HG03565 (cell line): ENCODE measurements at regions not wholly inside any gene's neighbourhood (a gene's known extent, or its start where the extent isn't known, plus 50 kb on each side); places are given as distances from the start of the nearest gene placed in this dataset.

Source experiments
- ATAC-seq: cut with Tn5 transposase; IDR thresholded peaks from one replicate; pipeline ENCODE4 v1.9.1; 2021; ENCODE audit warnings: mild to moderate bottlenecking, moderate library complexity; ENCODE audit not compliant: unreplicated experiment

DNA sequence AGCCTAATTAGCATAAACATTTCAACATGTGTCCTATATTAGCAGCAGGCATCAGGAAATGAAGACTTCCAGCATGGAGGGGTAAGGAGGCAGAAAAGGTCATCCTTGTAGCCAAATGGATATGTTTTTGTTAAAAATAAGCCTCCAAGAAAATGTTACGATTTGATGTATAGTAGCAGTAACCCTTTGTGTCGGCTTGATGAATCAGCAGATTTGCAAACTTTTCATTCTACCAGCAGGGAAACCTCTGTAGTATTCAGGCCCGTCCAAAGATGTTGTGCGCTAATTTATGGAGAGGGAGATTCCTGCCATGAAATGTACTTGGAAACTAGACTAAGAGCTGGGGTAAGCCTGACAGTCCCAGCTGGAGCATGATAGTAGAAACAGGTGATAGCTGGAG lies 780.8 kb upstream of the KLHL29 start:
- ATAC-seq = no peak

DNA sequence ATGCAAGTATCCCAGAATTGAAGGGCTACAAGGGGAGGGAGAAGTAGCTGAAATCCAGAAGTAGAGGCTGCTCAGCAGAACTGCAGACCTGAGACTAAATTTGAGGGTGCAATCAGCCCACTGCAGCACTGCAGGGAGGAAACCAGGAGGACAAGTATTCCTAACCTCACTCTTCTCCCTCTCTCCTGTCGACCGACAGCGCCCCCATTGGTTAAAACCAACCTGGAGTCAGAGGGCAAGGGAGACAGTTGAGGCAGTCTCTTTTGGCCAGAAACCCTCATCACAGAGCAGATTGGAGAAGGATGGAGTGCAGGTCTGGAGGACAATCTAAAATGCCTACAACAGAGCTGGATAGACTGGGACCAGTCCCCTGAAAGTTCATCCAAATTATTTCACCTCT lies 768.9 kb upstream of the KLHL29 start:
- ATAC-seq = no peak

DNA sequence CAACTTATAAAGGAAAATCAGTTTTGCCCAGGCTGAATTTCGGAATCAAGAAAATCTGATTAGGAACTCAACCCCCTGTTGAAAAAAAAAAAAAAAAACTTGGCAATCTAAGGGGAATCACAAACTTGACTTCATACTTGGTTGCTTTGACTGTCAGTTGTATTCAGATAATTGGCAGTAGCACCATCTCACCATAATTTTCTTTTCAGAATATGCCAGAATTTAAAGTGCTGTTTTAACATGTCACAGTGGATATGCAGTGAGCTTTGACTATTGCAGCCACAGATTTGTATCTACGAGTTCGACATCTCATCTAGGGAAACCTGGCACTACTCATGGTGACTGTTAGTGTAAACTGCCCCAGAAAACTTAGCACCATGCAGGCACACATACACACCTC lies 761.4 kb upstream of the KLHL29 start:
- no peak for ATAC-seq

DNA sequence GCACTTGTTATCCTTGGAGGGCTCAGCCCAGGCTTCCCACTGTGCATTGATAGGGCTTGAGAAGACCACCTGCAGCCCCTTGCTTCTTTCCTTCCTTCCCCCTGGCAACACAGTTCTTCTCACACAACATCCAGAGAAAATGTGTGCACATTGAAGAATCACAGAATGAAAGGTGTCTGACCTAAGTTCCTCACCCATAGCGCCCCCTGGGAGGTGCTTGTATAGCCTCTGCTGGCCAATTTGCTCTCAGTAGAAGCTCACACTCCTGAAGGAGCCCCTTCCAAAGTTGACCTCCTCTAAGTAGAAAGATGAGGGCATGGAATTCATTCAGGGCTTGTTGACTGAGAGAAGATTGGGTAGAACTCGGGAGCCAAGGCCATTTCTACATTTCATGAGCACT lies 758.4 kb upstream of the KLHL29 start:
- no peak for ATAC-seq

DNA sequence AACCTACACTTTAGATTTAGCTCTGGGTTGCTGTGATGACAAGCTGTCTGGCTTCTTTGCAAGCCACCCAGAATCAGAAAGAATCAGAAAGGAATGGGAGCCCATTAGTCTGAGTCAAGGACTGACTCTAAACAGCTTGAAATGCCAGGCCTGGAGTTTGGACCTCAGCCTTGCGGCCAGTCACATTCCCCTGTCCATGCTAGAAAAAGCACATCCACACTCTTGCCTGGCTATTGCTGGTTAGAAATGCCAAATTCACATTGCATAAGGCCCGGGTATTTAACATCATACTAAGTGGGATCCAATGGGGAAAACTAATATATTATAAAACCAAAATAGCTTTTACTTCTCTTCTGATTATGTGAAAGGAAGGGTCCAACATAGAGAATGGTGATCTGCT lies 756.8 kb upstream of the KLHL29 start:
- no peak for ATAC-seq

DNA sequence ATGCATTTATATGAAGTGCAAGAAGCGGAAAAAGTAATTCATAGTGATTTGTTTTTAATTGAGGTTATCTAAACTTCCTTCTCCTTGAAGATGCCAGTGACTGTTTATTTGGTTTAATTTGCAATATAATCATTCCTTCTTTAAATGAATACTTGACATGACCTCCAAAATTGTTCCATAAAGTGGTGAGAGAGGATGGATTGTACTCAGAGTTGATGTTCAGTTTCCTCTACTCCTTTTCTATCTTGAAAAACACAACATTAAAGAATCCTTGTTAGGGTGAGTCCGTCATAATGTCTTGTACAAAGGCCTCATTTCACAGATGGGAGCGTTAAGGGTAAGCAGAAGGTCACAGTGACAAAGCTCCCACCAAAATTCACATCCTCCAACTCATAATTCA lies 756.1 kb upstream of the KLHL29 start:
- no peak for ATAC-seq

DNA sequence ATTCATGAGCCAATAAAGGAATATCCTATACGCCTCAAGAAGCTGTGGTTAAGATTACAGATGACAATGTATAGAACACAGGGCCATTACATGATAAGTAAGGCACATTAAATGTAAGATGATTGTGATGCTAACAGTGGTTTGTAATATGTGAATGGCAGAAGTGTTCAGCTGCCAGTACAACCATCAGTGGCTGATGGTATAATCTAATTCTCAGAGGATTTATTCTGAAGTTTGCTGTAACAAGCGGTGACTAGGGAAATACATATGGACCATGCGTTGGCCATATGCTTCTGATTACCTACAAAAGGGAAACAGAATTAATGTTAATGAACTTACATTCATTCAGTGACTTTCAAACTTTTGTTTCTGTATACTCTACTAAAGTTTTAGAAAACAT lies 750.8 kb upstream of the KLHL29 start:
- ATAC-seq = no peak

DNA sequence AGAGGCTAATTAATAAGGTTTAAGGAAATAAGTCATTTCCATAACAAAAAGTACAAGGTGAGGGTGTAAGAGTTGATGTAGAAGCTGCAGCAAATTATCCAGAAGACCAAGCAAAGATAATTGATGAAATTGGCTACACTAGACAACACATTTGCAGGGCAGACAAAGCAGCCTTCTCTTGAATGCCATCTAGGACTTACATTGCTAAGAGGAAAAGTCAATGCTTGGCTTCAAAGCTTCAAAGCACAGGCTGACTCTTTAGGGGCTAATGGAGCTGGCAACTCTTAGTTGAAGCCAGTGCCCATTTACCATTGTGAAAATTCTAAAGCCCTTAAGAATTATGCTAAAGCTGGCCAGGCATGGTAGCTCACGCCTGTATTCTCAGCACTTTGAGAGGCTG lies 728.6 kb upstream of the KLHL29 start:
- ATAC-seq = no peak

DNA sequence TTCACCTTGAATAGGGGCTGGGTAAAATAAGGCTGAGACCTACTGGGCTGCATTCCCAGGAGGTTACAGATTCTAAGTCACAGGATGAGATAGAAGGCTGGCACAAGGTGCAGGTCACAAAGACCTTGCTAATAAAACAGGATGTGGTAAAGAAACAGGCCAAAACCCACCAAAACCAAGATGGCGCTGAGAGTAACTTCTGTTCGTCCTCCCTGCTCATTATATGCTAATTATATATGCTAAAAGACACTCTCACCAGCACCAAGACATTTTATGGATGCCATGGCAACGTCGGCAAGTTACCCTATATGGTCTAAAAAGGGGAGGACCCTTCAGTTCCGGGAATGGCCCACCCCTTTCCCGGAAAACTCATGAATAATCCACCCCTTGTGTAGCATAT lies 711.5 kb upstream of the KLHL29 start:
- no peak for ATAC-seq

DNA sequence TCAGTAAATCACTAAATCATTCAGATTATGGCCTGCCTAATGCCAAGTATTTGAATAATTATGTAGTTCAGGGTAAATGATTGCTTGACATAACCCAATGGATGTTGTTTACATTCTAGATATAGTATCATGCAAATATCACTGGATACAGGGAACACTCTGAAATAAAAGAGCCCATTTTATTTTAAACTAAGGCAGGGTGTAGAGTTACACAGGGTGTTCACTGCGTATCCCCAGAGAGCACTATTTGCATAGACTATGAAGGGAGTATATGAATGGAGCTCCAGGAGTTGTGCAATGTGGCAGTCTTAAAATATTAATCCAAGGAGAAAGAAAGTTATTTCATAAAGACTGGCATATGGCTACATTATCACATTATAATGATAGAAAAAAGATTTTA lies 701.1 kb upstream of the KLHL29 start:
- ATAC-seq = no peak

DNA sequence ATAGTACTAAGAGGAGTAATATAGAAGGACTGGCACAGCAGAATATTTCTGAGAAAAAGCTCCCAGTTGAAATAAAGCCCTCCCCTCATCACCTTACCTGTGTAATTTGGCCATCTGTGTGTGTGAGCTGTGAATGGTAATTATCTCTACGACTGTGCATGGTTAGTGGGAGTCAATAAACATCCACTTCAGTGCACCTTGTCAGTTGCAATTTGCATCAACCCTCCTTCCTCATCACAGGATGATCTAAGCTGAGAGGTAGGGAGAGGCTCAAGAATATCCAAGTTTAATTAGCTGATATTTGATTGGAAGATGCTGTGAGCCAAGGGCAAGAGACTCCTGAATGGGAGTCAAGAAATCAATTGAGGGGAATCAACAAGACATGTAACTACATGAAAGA lies 694.9 kb upstream of the KLHL29 start:
- ATAC-seq = no peak

DNA sequence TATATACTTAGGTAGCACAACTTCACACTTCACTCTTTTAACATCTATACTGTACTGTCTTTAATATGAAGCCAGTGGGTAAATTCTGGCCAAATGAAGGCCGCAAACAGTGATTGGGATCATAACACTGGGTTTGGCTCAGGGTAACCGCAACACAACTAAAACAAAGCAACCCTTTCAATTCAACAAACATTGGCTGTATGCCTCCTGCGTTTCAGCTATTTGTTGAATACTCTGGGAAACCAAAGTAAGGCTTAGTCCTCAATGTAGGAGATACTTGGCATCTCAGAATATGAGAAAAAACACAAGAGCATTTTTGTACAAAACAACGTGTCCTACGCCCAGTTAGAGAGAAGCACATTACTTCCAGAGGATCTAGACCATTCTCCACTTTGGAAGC lies 693.3 kb upstream of the KLHL29 start:
- no peak for ATAC-seq

DNA sequence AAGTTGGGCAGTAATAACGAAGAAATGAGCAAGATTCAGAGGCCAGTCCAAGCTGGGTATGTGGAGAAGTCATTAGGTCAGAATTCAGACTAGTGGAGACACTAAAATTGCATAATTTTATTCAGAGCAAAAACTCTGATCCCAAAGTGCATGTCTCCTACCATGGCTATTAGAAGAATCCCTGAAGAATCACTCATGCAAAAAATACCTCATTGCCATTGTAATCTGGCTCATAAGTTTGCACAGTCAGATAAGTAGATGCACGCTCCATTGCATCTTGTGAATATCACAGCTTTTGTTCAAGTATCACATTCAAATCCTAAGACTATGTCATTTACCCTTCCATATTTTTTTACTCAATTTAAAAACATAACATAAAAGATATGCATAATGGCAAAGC lies 692.2 kb upstream of the KLHL29 start:
- ATAC-seq = no peak

DNA sequence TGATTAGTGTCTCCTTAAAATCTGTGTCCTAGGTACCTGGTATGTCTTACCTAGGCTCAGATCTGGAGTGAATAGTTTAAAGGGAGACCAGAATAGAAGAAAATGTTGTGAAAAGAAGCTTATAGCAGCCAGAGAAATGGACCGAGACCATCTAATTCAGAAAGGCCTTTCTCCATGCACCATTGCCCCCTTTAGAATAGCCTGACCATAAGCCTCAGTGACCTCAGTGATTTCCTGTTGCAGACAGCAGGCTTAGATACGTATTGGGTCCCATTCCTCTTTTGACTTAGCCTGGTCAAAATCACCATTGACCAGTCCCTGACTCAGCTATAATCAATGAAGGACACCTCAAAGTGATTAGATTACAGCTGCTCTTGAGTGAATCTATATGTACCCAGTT lies 690.7 kb upstream of the KLHL29 start:
- no peak for ATAC-seq

DNA sequence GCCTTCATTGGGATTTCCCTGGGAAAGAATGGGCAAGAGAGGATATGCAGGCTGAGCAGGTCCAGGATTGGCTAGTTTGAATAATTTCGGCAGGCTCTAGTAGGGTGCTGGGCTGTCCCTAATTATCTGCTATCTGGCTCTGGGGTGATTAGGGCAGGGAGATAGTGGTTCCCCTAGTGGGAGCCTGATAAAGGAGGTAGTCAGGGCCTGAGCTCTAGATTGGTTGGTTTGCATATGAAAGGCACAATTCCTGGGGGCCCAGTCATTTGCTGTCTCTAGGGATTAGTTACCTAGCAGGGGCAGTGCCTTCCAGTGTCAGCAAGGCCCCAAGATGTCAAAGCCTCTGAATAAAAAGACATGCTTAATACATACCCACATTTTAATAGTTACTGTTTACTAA lies 690.1 kb upstream of the KLHL29 start:
- no peak for ATAC-seq

DNA sequence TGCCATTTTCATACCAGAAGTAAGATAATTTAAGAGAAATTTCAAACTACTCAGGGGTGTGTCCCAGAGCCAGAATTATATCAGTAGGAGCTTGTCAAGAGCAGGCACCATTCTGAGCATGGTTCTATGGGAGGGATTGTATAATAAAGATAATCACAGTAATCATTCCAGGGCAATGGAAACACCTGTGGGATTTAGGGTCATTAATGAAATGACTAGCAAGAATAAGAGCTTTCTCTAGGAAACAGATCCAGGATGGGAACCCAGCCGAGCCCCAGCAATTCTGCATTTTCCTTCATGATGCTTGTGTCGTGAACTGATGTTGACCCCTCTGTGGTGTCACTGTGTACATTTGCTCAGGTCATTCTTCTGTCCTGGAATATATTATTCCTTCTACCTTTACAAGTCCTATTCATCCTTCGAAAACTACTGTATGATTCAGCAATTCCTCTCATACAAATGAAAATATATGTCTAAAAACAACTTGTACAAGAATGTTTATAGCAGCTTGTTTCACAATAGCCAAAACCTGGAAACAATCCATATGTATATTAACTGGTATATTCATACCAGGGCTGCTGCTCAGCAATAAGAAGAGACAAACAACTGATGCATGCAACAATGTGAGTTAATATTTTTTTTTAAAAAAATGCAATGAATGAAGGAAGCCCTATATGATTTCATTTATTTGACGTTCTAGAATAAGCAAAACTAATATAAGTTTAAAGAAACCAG lies 687.8 kb upstream of the KLHL29 start:
- ATAC-seq = no peak

DNA sequence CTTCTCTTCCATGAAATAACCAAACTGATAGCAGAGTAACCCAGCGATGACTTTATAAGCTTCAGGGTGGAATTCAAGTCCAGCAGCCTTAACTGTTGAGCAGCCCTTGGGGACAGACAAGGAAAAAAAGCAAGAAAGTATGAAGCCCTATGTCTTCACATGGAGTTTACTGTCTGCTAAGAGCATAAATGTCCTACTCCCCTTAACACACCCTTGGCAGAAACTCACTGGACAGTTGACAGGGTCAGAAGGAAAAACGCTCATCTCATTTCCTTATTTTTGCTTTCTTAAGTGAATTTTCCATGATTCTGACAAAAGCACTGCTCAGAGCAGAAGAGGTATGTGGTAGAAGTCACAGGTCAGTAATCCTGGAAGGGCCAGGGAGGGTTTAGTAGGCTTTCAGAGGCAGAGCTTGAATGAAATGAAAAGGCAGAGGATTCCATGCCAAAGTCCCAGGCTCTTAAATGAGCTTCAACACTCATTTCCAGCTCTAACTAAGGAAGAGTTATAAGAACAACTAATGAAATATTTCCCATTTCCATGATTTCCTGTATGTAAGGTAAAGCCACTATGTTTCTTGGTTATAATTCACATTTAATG lies 683.3 kb upstream of the KLHL29 start:
- no peak for ATAC-seq

DNA sequence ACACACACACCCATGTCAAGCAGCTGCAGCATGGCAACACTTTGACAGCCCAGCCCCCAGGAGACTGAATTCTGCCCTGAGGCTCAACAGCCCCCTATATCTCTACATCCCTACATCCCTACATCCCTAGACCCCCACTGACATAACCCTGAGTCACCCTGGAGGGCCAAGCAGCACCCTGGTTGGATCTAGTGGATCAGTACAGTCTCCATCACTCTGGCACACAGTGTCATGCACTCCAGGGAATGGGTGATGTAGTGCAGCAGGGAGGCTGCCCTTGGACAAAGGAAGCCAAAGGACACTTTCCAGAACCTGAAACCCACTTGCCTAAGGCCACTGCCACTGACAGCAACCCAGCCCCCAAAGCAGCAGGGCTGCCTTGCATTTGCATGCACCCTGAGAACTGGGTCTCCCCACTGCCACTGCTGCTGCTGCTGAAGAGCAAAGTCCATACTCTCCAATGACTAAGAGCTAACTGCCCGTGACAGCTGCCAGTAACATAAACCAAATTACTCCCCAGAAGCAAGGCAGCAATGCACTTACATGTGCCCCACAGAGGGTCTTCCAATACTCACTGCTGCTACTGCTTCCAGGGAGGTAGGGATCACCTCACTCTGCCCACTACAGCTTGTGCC lies 681.6 kb upstream of the KLHL29 start:
- no peak for ATAC-seq

DNA sequence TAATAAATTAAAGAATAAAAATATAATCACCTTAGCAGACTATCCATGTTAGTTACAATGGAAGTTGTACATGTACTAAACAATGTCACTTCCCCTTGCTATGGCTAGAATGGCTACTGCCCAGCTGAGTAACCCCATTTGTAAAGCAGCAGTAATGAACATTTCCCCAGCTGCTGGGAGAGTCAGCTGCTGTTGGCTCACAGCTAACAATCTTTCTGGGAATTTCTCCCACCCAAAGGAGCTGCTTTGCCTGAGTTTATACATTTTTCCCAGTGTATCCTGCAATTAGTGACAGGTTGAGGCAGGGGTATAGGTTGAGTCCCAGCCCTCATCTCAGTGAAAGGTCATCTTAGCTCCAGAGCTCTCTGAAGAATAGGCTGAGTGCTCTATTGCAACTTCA lies 665.6 kb upstream of the KLHL29 start:
- ATAC-seq = no peak

DNA sequence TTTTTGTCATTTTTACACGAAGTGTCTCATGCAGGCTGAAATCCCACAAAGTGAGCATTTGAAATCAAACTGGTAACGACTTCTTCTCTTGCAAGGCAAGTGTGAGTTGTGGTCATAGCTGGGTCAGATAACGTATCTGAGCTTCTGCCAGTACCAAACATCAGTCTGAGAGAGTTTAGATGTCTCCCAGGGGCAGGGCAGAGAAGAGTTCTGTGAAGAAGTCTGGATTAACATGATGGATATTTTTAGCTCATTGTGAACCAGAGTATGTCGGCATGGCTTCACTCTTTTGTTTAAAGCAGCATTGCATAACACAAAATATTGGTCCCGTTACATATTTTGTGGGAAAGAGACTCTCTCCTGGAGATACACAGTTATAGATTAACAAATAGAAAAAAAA lies 655.5 kb upstream of the KLHL29 start:
- no peak for ATAC-seq

DNA sequence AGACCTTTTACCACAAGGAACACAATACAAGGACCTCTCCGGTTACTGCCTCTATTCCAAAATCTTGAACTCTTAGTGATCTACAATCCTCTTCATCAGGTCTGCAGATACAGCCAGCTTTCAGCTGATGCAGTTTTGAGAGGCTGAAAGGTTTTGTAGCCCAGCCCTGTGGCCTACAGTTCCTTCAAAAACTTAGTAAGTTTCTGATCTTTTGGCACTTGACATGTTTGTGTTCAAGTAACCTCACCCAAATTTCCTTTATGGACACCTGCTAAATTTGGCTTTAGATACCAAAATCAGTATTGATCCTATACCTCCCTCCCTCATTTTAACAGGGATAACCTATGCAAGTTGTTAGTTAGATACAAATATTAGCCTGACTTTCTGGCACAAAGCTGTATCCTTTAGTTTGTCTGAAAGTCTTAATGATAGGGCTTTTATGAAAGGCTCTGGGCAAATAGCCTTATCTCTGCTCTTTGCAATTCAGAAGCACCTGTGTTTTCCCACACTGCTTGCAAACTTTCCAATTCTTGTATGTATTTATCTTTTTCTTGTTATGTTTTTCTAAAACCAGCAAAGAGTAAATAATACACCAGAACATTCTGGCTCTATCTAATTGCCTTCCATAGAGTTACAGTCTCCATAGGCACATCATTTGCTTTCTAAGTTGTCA lies 650.5 kb upstream of the KLHL29 start:
- ATAC-seq = no peak

DNA sequence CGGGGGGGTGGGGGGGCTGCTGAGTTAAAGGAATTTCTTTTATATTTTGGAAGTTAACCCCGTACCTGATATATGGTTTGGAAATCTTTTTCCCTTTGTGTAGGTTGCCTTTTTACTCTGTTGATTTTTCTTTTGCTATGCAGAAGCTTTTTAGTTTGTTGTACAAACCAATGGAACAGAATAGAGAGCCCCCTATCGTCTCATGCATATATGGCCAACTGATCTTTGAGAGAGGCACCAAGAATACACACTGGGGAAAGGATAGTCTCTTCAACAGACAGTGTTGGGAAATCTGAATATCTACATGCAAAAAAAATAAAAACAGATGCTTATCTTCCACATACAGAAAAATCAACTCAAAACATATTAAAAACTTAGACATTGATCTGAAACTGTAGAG lies 647.8 kb upstream of the KLHL29 start:
- ATAC-seq = no peak
